Activated CD4-positive, alpha-beta T cell treated with anti-CD3 and anti-CD28 coated beads for 48 hours (primary cell): ENCODE measurements at regions not wholly inside any gene's neighbourhood (a gene's known extent, or its start where the extent isn't known, plus 50 kb on each side); places are given as distances from the start of the nearest gene placed in this dataset.

Source experiments
- DNase-seq: peaks from one replicate; pipeline ENCODE4 v3.0.0-alpha.2; 2020

GRCh38 chr4:43244688-43245382 is 352.3 kb downstream of the GRXCR1 start:
- no peak for DNase-seq

GRCh38 chr4:43251841-43252240 is 359.3 kb downstream of the GRXCR1 start:
- DNase-seq: no peak

- DNase-seq: no peak
These were observed 361.0 kb downstream of the GRXCR1 start for GRCh38 chr4:43253541-43253940.

- no peak for DNase-seq
These were observed 372.2 kb downstream of the GRXCR1 start for GRCh38 chr4:43264730-43265129.

- DNase-seq: no peak
These were observed 379.4 kb downstream of the GRXCR1 start for GRCh38 chr4:43271946-43272345.

GRCh38 chr4:43274376-43274775 is 381.9 kb downstream of the GRXCR1 start:
- no peak for DNase-seq

GRCh38 chr4:43275779-43276178 is 383.3 kb downstream of the GRXCR1 start:
- no peak for DNase-seq

- DNase-seq: no peak
These were observed 383.8 kb downstream of the GRXCR1 start for GRCh38 chr4:43276321-43276720.

- no peak for DNase-seq
These were observed 384.5 kb downstream of the GRXCR1 start for GRCh38 chr4:43277003-43277402.

- DNase-seq: no peak
These were observed 390.0 kb downstream of the GRXCR1 start for GRCh38 chr4:43282534-43282933.

GRCh38 chr4:43286137-43286536 is 393.6 kb downstream of the GRXCR1 start:
- no peak for DNase-seq

GRCh38 chr4:43296946-43297528 is 404.5 kb downstream of the GRXCR1 start:
- DNase-seq: no peak

GRCh38 chr4:43316813-43317212 is 424.3 kb downstream of the GRXCR1 start:
- no peak for DNase-seq

- no peak for DNase-seq
These were observed 432.9 kb downstream of the GRXCR1 start for GRCh38 chr4:43325220-43325967.

- DNase-seq: no peak
These were observed 437.8 kb downstream of the GRXCR1 start for GRCh38 chr4:43330288-43330687.

GRCh38 chr4:43331226-43332051 is 438.9 kb downstream of the GRXCR1 start:
- no peak for DNase-seq

- DNase-seq: no peak
These were observed 439.5 kb downstream of the GRXCR1 start for GRCh38 chr4:43332052-43332425.

- no peak for DNase-seq
These were observed 445.2 kb downstream of the GRXCR1 start for GRCh38 chr4:43337707-43338106.

- DNase-seq: no peak
These were observed 446.9 kb downstream of the GRXCR1 start for GRCh38 chr4:43339435-43339834.

GRCh38 chr4:43341741-43342140 is 449.2 kb downstream of the GRXCR1 start:
- no peak for DNase-seq

GRCh38 chr4:43343298-43343697 is 450.8 kb downstream of the GRXCR1 start:
- DNase-seq: no peak

GRCh38 chr4:43345323-43345925 is 452.9 kb downstream of the GRXCR1 start:
- DNase-seq: no peak

GRCh38 chr4:43348591-43348990 is 456.1 kb downstream of the GRXCR1 start:
- DNase-seq: no peak
